Spleen (tissue), 11 donors: ENCODE measurements at regions not wholly inside any gene's neighbourhood (a gene's known extent, or its start where the extent isn't known, plus 50 kb on each side); places are given as distances from the start of the nearest gene placed in this dataset.

Source experiments
- DNase-seq: peaks from one replicate; pipeline ENCODE4 v3.0.0-alpha.2; 2020
- H3K27ac ChIP-seq, 8 donors: fragments of 200-600 bp; sonication (generic) in 7 of 8; 1 replicate in 4 of 8; 2 replicates in 4 of 8; pipeline versions ENCODE4 v1.5.0 to v1.8.0; 2016 to 2021; ENCODE audit warnings: inconsistent platforms in 4 of 8, mild to moderate bottlenecking in 4 of 8, moderate library complexity in 1 of 8
- H3K27me3 ChIP-seq, 7 donors: fragments of 200-600 bp; sonication (generic) in 6 of 7; replicated peaks in 1 of 7; 1 replicate in 4 of 7; 2 replicates in 3 of 7; pipeline versions ENCODE4 v1.5.0 to v1.8.0; 2016 to 2021; ENCODE audit warnings: inconsistent platforms in 3 of 7, mild to moderate bottlenecking in 1 of 7
- H3K36me3 ChIP-seq, 6 donors: fragments of 200-600 bp; sonication (generic) in 5 of 6; 1 replicate in 4 of 6; 2 replicates in 2 of 6; pipeline versions ENCODE4 v1.5.0 to v1.8.0; 2016 to 2021; ENCODE audit warnings: inconsistent platforms in 2 of 6
- H3K4me1 ChIP-seq, 6 donors: fragments of 200-600 bp; sonication (generic) in 5 of 6; 1 replicate in 3 of 6; 2 replicates in 3 of 6; pipeline versions ENCODE4 v1.5.0 to v1.8.0; 2016 to 2021; ENCODE audit warnings: inconsistent platforms in 3 of 6
- H3K4me3 ChIP-seq, 8 donors: fragments of 200-600 bp; sonication (generic) in 7 of 8; 1 replicate in 4 of 8; 2 replicates in 4 of 8; pipeline versions ENCODE4 v1.5.0 to v1.8.0; 2016 to 2021; ENCODE audit warnings: inconsistent platforms in 4 of 8, mild to moderate bottlenecking in 4 of 8, moderate library complexity in 2 of 8
- H3K9me3 ChIP-seq, 8 donors: fragments of 200-600 bp; sonication (generic) in 7 of 8; 1 replicate in 4 of 8; 2 replicates in 4 of 8; pipeline versions ENCODE4 v1.5.0 to v1.8.0; 2016 to 2021; ENCODE audit warnings: inconsistent platforms in 4 of 8
- POLR2A ChIP-seq, 3 donors: fragments of 450-650 bp; IDR thresholded peaks; one replicate each; pipeline ENCODE4 v1.5.1; 2017; ENCODE audit warnings: antibody characterized with exemption in 3 of 3, mild to moderate bottlenecking in 1 of 3
- POLR2AphosphoS5 ChIP-seq, 3 donors: sonication (generic); formaldehyde crosslinking; IDR thresholded peaks; one replicate each; pipeline ENCODE4 v1.5.1; 2017; ENCODE audit warnings: antibody characterized with exemption in 3 of 3
- WGBS, 5 donors: extraction: QIAGEN DNeasy Blood & Tissue Kit in 3 of 5; methylation state at CpG; one replicate each; pipeline versions ENCODE4 v1.1.5 to v1.1.7; 2013 to 2018; 5-methylcytosine and 5-hydroxymethylcytosine counted together
- intact Hi-C: fragments of 100-400 bp; cut with DNase I; formaldehyde crosslinking; loops from one replicate; pipeline ENCODE4 v1.15.0; 2023; ENCODE audit warnings: low total_unique reads
- TF ChIP-seq, protein P1 (sequence below), 11 experiments: fragments of 200-600 bp in 7 of 11; fragments of 450-650 bp in 4 of 11; sonication (generic) in 4 of 11; IDR thresholded peaks in 8 of 11; conservative IDR thresholded peaks in 3 of 11; 1 replicate in 7 of 11; 2 replicates in 4 of 11; pipeline versions ENCODE4 v1.4.0 to v1.8.0; 2016 to 2021; ENCODE audit warnings: antibody characterized with exemption in 11 of 11, inconsistent platforms in 4 of 11, mild to moderate bottlenecking in 1 of 11
- donor health status: healthy with polysubstance abuse.
- donor health status: DM: no; HTN: no; CAD: no; lungs with moderate emphysema.
- donor health status: DM: no; HTN: no; CAD: no.
- donor health status: Bipolar disorder and iron deficiency.
- donor health status: healthy.
- donor health status: DM: no; HTN: no; CAD: no.
- donor health status: DM: yes; HTN: yes; CAD: no.

- Histone ChIP-seq H3K4me1 (no peaks in the 10 kb centered on the region), H3K9me3 (peaks cover 0 to 5% (median 0%) of the 10 kb centered on the region in 8 donors), H3K27ac (no peak overlapping the region), H3K4me3 (no peak overlapping the region), H3K27me3 (no peaks in the 10 kb centered on the region), H3K36me3 (no peaks in the 10 kb centered on the region)
- WGBS, 5 donors = 77 to 85% (median 81%) methylated on average over 4 of the region's 4 CpGs
- no peak for DNase-seq
- TF ChIP-seq, protein P1, sequence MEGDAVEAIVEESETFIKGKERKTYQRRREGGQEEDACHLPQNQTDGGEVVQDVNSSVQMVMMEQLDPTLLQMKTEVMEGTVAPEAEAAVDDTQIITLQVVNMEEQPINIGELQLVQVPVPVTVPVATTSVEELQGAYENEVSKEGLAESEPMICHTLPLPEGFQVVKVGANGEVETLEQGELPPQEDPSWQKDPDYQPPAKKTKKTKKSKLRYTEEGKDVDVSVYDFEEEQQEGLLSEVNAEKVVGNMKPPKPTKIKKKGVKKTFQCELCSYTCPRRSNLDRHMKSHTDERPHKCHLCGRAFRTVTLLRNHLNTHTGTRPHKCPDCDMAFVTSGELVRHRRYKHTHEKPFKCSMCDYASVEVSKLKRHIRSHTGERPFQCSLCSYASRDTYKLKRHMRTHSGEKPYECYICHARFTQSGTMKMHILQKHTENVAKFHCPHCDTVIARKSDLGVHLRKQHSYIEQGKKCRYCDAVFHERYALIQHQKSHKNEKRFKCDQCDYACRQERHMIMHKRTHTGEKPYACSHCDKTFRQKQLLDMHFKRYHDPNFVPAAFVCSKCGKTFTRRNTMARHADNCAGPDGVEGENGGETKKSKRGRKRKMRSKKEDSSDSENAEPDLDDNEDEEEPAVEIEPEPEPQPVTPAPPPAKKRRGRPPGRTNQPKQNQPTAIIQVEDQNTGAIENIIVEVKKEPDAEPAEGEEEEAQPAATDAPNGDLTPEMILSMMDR (IDR thresholded peaks at IDR 0.05 in 8 of 11, conservative IDR thresholded peaks at IDR 0.05 in 3 of 11) = no peak
- TF ChIP-seq POLR2A (IDR thresholded peaks at IDR 0.05) (no peak), POLR2AphosphoS5 (IDR thresholded peaks at IDR 0.05) (no peak)
- intact Hi-C loops = no loop called here
These were observed 229.4 kb downstream of the SI start for GRCh38 chr3:164848923-164849322.

DNA sequence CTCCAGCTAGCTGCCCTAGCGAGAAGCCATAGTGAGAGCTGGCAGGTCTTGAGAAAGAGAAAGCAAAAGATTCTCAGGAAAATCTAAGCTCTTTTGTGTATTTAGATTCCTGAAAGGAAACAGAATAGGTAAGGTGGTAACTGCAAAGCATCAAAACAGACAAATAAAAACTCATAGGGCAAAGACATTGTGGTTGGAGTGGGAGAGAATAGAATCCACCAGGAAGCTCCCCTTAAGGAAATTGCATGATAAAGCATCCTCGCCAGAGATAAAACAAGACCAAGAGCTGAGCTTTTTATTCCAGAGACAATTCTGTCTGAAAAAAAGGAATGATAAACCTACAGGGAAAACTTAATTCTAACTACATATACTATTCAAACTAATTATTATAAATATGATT is 232.6 kb downstream of the SI start:
- no peaks in the 10 kb centered on the region for H3K36me3 ChIP-seq
- TF ChIP-seq, protein P1 (IDR thresholded peaks at IDR 0.05 in 8 of 11, conservative IDR thresholded peaks at IDR 0.05 in 3 of 11) = no peak
- WGBS, 5 donors = 67 to 88% (median 81%) methylated on average over 2 of the region's 2 CpGs
- no peak overlapping the region for H3K4me3 ChIP-seq
- intact Hi-C loops = no loop called here
- no peak overlapping the region for H3K27ac ChIP-seq
- no peak for DNase-seq
- no peaks in the 10 kb centered on the region for H3K27me3 ChIP-seq
- H3K9me3 ChIP-seq = peaks cover 0 to 5% (median 0%) of the 10 kb centered on the region in 8 donors
- H3K4me1 ChIP-seq = no peaks in the 10 kb centered on the region

- no peak overlapping the region for H3K4me3 ChIP-seq
- 52 to 66% (median 60%) methylated on average over 5 of the region's 5 CpGs for WGBS, 5 donors
- no peak overlapping the region for H3K27ac ChIP-seq
- DNase-seq = no peak
- no peaks in the 10 kb centered on the region for H3K36me3 ChIP-seq
- intact Hi-C loops = no loop called here
- no peaks in the 10 kb centered on the region for H3K27me3 ChIP-seq
- H3K9me3 ChIP-seq = peaks cover 0 to 13% (median 0%) of the 10 kb centered on the region in 8 donors
- TF ChIP-seq POLR2AphosphoS5 (IDR thresholded peaks at IDR 0.05) = no peak
- no peak for TF ChIP-seq POLR2A (IDR thresholded peaks at IDR 0.05)
- no peaks in the 10 kb centered on the region for H3K4me1 ChIP-seq
These were observed 246.1 kb downstream of the SI start for GRCh38 chr3:164832216-164832615.

DNA sequence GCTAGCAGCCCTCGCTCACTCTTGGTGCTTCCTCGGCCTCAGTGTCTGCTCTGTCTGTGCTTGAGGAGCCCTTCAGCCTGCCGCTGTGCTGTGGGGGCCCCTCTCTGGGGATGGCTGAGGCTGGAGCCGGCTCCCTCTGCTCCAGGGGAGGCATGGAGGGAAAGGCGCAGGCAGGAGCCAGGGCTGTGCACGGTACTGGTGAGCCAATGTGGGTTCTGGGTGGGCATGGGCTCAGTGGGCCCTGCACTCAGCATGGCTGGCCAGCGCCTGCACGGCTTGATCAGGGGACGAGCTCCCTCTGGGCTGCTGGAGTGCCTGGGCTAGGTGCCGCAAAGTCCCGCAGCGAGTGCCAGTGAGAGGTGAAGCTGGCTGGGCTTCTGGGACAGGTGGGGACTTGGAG is 260.0 kb downstream of the SI start:
- no peak overlapping the region for H3K27ac ChIP-seq
- H3K4me1 ChIP-seq = no peaks in the 10 kb centered on the region
- peak; percentile 68 for DNase-seq
- intact Hi-C loops = no loop called here
- H3K4me3 ChIP-seq = no peak overlapping the region
- H3K9me3 ChIP-seq = peaks cover 0 to 38% (median 8%) of the 10 kb centered on the region in 8 donors
- WGBS, 5 donors = 87 to 95% (median 93%) methylated on average over 9 to 12 of the region's 12 CpGs
- TF ChIP-seq, protein P1 (IDR thresholded peaks at IDR 0.05 in 8 of 11, conservative IDR thresholded peaks at IDR 0.05 in 3 of 11) = no peak
- TF ChIP-seq POLR2AphosphoS5 (IDR thresholded peaks at IDR 0.05) = no peak
- no peak for TF ChIP-seq POLR2A (IDR thresholded peaks at IDR 0.05)
- H3K36me3 ChIP-seq = no peaks in the 10 kb centered on the region
- no peaks in the 10 kb centered on the region for H3K27me3 ChIP-seq

GRCh38 chr3:164814106-164814505 is 264.2 kb downstream of the SI start:
- WGBS, 5 donors = 88 to 95% (median 92%) methylated on average over 9 to 15 of the region's 15 CpGs
- DNase-seq = peak; percentile 72
- intact Hi-C loops = no loop called here
- Histone ChIP-seq H3K9me3 (peaks cover 0 to 38% (median 8%) of the 10 kb centered on the region in 8 donors), H3K27me3 (no peaks in the 10 kb centered on the region), H3K27ac (no peak overlapping the region), H3K4me3 (no peak overlapping the region), H3K4me1 (no peaks in the 10 kb centered on the region), H3K36me3 (no peaks in the 10 kb centered on the region)
- TF ChIP-seq POLR2AphosphoS5 (IDR thresholded peaks at IDR 0.05) = no peak
- no peak for TF ChIP-seq POLR2A (IDR thresholded peaks at IDR 0.05)
- TF ChIP-seq, protein P1 (IDR thresholded peaks at IDR 0.05 in 8 of 11, conservative IDR thresholded peaks at IDR 0.05 in 3 of 11) = no peak
